HG03460 (cell line): ENCODE measurements at regions not wholly inside any gene's neighbourhood (a gene's known extent, or its start where the extent isn't known, plus 50 kb on each side); places are given as distances from the start of the nearest gene placed in this dataset.

Source experiments
- ATAC-seq: cut with Tn5 transposase; IDR thresholded peaks from one replicate; pipeline ENCODE4 v1.9.1; 2021; ENCODE audit not compliant: unreplicated experiment

DNA sequence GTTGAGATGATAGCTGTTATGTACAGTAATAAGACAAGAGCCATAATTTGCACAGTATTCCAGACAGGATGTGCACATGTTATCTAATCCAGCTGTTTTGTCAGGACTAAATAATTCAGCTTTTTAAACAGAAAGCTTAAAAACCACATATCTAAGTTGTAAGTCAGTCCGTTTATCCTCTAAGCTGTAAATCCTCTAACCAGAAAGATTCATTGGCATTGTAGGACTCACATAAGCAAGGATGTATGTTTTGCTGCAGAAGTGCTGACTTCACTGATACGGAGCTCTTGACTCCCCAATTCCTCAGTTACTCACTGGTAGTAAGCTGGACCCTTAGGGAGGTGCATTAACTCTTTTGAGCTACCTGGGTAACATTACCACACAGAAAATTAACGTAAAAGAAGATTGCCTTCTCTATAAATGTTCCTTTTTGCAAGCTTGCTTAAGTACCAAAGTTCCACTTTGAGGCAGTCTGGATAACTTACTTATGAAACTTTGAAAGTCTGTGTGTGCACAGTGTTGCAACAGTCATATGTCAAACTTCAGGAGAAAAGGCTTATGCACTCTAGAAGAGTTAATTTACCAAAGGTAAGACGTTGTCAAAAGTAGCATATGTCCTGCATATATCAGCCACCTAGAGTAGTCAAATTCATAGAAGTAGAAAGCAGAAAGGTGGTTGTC is 58.3 kb upstream of the MAGEB2 start:
- ATAC-seq: no peak

- no peak for ATAC-seq
Measured at GRCh38 chrX:30161043-30161442, 54.3 kb upstream of the MAGEB2 start.
